ENCODE measurements at regions not wholly inside any gene's neighbourhood (a gene's known extent, or its start where the extent isn't known, plus 50 kb on each side); places are given as distances from the start of the nearest gene placed in this dataset.

DNA sequence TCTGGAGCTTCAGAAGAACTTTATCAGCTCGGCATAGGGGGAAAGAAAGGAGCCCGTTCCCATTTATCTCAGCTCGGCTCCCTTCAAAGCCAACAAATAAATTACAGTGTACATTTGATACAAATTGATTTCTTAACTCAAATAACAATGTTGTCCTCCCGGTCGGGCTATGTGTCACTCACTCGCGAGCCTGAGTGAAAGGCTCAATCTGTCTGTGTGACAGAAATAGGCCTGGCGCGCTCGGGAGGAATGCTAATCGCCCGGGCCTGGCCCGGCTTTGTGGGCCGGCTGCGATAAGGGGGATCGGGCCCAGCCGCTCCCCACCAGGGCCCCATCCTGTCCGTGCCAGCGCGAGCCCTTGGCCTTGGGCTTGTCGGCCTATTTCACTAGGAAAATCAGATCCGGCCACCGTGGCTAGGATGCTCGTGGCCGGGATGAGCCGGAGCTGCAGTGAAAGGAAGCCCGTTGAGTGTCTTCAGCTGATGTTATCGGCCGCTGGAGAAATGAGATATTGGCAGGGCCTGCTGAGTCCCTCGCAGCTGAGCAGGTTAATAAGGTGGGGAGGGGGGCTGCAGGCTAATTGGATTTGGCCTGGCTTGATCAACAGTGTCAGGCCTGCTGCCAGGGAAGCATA lies 258.7 kb downstream of the IRX1 start:
- WGBS, 2 donors: 17 to 22% methylated on average over 30 of the region's 30 CpGs
- no peak for FAIRE-seq

DNA sequence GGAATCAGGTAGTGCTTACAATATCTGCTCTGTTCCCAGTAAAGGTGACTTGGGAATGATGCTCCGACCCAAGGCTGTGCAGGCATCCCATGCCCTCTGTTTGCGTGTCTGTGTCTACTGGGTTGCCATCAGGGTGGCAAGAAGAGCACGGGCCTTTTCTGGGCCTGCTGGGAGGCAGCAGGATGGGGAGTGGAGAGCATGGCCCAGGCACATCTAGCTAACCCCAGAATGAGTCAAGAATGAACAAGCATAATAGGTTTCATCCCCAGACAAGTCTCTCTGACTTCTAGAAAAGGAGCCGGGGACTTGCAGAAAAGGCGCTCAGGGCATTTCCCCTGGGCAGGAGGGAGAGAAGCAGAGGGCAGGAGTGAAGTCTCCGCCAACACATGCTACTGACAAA lies 260.4 kb downstream of the IRX1 start:
- 85 to 99% methylated on average over 6 of the region's 6 CpGs for WGBS, 2 donors
- TF ChIP-seq, protein P1, sequence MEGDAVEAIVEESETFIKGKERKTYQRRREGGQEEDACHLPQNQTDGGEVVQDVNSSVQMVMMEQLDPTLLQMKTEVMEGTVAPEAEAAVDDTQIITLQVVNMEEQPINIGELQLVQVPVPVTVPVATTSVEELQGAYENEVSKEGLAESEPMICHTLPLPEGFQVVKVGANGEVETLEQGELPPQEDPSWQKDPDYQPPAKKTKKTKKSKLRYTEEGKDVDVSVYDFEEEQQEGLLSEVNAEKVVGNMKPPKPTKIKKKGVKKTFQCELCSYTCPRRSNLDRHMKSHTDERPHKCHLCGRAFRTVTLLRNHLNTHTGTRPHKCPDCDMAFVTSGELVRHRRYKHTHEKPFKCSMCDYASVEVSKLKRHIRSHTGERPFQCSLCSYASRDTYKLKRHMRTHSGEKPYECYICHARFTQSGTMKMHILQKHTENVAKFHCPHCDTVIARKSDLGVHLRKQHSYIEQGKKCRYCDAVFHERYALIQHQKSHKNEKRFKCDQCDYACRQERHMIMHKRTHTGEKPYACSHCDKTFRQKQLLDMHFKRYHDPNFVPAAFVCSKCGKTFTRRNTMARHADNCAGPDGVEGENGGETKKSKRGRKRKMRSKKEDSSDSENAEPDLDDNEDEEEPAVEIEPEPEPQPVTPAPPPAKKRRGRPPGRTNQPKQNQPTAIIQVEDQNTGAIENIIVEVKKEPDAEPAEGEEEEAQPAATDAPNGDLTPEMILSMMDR (IDR thresholded peaks at IDR 0.05): no peak
- FAIRE-seq (no peak), ATAC-seq (no peak), DNase-seq (no peak)
- H3K4me3 ChIP-seq: no peak overlapping the region
- H3K36me3 ChIP-seq: no peaks in the 10 kb centered on the region
- intact Hi-C loops (cut with DNase I): no loop called here
- H3K27ac ChIP-seq: no peak overlapping the region
- H3K4me1 ChIP-seq: no peaks in the 10 kb centered on the region
- peaks cover 0 to 17% (median 0%) of the 10 kb centered on the region in 4 donors for H3K27me3 ChIP-seq
- no peaks in the 10 kb centered on the region for H3K9me3 ChIP-seq

More for the DNA sequence above, 258.7 kb downstream of the IRX1 start:
- no peak for ATAC-seq
- TF ChIP-seq, protein P1 (IDR thresholded peaks at IDR 0.05): no peak
- H3K4me1 ChIP-seq: no peaks in the 10 kb centered on the region
- no peak for DNase-seq
- H3K9me3 ChIP-seq: no peaks in the 10 kb centered on the region
- H3K27me3 ChIP-seq: peaks cover 0 to 21% (median 0%) of the 10 kb centered on the region in 4 donors
- intact Hi-C loops (cut with DNase I): no loop called here
- H3K36me3 ChIP-seq: no peaks in the 10 kb centered on the region
- no peak overlapping the region for H3K27ac ChIP-seq
- H3K4me3 ChIP-seq: no peak overlapping the region

DNA sequence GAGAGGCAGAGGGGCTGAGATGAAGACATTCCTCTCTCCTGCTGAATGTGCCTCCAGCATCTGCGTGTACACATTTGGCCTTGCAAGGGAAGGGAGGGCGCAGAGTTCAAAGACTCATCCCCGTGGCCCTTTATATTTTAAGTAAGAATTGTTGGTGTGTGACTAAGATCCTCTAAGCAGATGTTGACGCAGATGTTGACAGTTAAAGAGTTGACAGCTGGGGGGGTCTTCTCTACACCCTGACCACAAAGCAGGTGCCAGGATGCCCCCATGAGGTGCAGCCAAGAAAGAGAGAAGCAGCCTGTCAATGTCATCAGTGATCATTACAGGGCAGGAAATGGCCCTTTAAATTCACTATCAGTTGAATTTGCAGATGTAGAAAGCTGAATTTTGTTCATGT lies 262.9 kb downstream of the IRX1 start:
- no peaks in the 10 kb centered on the region for H3K36me3 ChIP-seq

DNA sequence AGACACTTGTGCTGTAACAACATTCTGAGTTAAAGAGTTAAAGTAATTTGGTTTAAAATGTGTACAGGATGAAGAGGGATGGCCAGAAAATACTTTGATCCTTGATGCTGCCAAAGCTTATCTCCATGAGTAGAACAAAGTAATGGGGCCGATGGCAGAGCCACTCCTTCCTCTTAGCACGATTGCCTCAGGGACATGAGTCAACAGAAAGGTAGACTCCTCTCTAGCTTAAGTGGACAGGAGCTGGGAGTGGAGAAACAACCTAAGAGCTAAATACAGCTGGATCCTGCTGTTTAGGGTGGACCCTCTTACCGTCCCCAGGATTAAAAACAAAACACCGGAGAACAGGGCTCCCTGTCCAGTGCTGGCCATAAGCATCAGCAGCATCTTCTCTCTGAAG lies 267.3 kb downstream of the IRX1 start:
- no peak overlapping the region for H3K27ac ChIP-seq
- no peaks in the 10 kb centered on the region for H3K9me3 ChIP-seq
- TF ChIP-seq, protein P1 (IDR thresholded peaks at IDR 0.05): no peak
- WGBS, 2 donors: 53% methylated on average over 4 of the region's 4 CpGs
- no peaks in the 10 kb centered on the region for H3K36me3 ChIP-seq
- no peaks in the 10 kb centered on the region for H3K4me1 ChIP-seq
- no peak overlapping the region for H3K4me3 ChIP-seq
- FAIRE-seq: no peak
- no peaks in the 10 kb centered on the region for H3K27me3 ChIP-seq
- no peak for DNase-seq
- intact Hi-C loops (cut with DNase I): no loop called here
- ATAC-seq: no peak

More for the DNA sequence above, 262.9 kb downstream of the IRX1 start:
- peaks cover 0 to 6% (median 0%) of the 10 kb centered on the region in 4 donors for H3K27me3 ChIP-seq
- WGBS, 2 donors: 46 to 49% methylated on average over 4 of the region's 4 CpGs
- DNase-seq: no peak
- no peak for FAIRE-seq
- no peak for ATAC-seq
- H3K4me1 ChIP-seq: no peaks in the 10 kb centered on the region
- TF ChIP-seq, protein P1 (IDR thresholded peaks at IDR 0.05): no peak
- no peak overlapping the region for H3K4me3 ChIP-seq
- intact Hi-C loops (cut with DNase I): no loop called here
- no peaks in the 10 kb centered on the region for H3K9me3 ChIP-seq
- H3K27ac ChIP-seq: no peak overlapping the region

DNA sequence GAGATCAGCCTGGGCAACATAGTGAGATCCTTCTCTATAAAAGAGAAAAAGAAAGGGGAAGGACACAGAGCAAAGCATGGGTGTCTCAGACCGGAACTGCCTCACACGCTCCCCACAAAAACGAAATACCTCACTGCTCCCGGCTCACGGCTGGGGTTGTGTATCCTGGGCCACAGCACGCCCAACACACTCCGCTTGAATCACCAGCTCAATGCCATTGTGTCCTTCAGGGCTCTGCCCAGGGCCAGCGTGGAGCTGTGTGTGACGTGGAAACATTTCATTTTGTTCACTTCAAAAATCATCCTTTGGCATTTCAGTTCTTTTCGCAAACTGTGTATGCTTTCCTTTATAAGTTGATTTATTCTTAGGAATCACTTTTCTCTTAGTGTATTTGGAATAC lies 279.5 kb downstream of the IRX1 start:
- Histone ChIP-seq H3K9me3 (no peaks in the 10 kb centered on the region), H3K27me3 (no peaks in the 10 kb centered on the region), H3K27ac (no peak overlapping the region), H3K4me1 (no peaks in the 10 kb centered on the region), H3K4me3 (no peak overlapping the region), H3K36me3 (no peaks in the 10 kb centered on the region)
- TF ChIP-seq, protein P1 (IDR thresholded peaks at IDR 0.05): no peak
- FAIRE-seq (no peak), ATAC-seq (no peak), DNase-seq (no peak)
- 68 to 75% methylated on average over 10 of the region's 10 CpGs for WGBS, 2 donors
- intact Hi-C loops (cut with DNase I): no loop called here

Data from pancreas (tissue), 10 donors.